CD4-positive, alpha-beta T cell treated with Interleukin-15 for 4 hours (primary cell): ENCODE measurements at regions not wholly inside any gene's neighbourhood (a gene's known extent, or its start where the extent isn't known, plus 50 kb on each side); places are given as distances from the start of the nearest gene placed in this dataset.
"Not testable (repeated sequence)": the region's sequence is repeated elsewhere in the genome, so short reads cannot be mapped to it uniquely, and the experiment has no call there.

ENCODE experiments used
- DNase-seq: peaks from one replicate; pipeline ENCODE4 v3.0.0-alpha.2; 2020; ENCODE audit warnings: low spot score

DNA sequence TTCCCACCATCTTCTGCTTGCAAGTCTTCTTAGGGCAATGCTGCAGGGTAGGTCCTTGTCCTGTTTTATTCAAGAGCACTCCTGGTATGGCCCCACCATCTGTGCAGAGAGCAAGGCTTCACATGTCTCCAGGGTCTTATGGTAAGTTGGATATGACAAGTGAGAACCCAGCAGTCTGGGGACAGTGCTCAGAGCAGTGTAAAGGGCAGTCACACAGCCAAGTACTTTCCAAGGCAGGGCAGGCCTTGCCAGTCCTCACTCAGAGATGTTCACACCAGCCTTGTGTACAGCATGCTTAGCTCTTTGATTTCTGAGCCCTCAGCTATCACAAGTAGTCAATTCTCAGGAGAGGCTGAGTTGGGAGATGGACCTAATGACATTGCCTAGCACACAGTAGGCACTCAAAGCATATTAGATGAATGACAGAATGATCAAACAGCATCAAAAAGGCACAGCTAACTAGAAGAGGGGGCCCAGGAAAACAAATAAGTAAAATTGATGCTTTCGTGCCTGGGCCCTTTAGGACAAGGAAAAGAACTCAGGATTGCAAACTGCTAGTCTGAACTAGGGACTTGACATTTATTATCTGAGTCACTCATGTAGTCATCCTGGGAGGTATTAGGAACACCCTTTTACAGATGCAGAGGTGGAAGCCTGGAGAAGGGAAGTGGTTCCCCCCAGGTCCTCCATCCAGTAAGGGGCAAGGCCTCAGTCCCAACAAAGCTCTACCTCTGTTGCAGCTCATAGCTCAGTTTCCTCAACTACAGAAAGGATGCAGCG lies 86.7 kb upstream of the CTAGE1 start:
- no peak for DNase-seq

DNA sequence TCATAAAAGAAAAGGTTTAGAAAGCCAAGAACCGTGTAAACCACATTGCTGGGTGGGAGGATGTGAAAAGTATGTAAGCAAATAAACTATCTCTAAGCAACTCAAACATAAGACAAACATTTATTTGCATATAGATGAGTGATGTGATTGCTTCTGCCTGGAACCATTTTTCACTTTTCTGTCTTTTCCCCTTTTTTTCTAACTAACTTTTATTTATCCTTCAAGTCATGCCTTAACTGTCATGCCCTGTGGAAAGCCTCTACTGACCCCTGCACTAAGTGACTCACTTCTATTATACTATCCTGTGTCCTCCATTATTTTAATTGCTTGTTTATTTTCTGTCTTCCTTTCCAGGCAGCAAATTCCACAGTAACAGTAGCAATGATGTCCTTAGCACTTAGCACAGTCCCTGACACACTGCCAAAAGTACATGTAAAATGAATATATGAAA lies 87.5 kb upstream of the CTAGE1 start:
- DNase-seq: no peak

DNA sequence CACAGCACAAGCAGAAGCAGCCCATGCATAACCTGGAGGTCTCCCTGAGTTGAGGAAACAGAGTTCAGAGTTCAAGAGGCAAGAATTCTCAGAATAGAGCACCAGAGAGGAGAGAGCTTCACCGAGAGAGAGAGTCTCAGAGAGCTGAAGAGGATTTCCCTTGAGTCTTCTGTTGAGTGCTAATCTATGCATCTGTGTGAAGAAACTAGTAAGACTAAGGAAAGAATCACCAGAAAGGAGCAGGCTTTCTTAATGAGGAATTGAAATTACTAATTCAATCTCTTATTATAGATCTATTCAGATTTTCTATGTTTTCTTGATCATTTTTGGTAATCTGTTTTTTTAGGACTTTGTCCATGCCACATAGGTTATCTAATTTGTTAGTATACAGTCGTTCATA lies 89.3 kb upstream of the CTAGE1 start:
- no peak for DNase-seq

DNA sequence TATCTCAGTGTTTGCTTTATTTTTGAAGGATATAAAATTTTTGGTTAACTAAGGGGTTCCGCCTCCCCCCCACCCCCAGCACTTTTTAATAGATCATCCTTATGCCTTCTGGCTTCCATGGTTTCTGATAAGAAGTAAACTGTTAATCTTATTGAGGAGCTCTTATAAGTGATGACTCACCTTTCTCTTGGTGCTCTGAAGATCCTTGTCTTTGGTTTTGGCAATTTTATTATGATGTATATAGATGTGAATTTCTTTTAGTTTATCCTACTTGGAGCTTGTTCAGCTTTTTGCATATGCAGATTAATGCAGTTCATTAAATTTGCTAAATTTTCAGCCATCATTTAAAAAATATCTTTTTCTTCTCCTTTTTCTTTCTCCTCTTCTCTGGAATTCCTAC lies 91.7 kb upstream of the CTAGE1 start:
- DNase-seq: no peak

DNA sequence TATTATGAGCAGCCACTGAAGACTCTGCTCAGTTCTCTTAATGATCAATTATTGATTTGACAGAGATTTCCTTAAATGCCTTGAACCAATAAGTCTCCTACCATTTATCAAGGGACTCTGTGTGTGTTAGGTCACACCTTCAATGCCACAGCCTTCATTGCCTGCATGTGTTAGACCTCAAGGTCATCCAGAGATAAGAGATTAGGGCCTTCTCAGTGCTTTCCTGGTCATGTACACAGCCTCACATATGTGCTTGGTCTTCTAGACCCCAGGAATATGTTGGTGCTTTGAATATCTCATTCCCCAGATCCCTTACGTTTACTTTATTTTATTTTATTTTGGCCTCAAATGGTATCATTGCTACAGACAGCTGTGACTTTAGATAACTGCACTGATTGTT lies 93.0 kb upstream of the CTAGE1 start:
- no peak for DNase-seq

DNA sequence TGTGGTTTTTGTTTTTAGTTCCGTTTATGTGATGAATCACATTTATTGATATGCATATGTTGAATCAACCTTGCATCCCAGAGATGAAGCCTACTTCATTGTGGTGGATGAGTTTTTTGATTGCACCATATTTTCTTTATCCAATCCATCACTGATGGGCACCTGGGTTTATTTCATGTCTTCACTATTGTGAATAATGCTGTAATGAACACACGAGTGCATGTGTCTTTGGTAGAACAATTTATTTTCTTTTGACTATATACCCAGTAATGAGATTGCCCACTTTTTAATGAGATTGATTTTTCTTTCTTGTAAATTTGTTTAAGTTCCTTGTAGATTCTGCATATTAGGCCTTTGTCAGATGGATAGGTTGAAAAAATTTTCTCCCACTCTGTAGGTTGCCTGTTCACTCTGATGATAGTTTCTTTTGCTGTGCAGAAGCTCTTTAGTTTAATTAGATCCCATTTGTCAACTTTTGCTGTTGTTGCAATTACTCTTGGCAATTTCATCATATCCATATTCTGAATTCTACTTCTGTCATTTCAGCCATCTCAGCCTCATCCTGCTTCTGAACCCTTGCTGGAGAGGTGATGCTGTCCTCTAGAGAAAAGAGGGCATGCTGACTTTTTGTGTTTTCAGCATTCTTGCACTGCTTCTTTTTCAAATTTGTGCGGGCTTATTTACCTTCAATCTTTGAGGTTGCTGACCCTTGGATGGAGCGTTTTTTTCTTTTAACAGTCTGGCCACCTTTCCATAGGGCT lies 96.2 kb upstream of the CTAGE1 start:
- no peak for DNase-seq

DNA sequence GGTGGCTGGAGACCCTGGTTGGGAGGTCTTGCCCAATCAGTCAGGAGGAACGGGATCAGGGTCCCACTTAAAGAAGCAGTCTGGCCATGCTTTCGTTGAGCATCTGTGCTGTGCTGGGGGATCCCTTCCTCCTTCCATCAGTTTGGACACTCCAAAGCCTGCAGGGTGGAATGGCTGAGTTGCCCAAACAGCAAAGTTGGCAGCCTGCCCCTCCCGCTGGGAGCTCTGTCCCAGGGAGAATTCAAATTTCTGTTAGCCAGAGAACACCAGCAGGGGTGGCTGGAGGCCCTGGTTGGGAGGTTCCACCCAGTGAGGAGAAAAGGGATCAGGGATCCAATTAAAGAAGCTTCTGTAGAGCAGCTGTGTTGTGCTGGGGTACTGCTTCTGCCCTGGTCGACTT lies 96.9 kb upstream of the CTAGE1 start:
- no peak for DNase-seq

DNA sequence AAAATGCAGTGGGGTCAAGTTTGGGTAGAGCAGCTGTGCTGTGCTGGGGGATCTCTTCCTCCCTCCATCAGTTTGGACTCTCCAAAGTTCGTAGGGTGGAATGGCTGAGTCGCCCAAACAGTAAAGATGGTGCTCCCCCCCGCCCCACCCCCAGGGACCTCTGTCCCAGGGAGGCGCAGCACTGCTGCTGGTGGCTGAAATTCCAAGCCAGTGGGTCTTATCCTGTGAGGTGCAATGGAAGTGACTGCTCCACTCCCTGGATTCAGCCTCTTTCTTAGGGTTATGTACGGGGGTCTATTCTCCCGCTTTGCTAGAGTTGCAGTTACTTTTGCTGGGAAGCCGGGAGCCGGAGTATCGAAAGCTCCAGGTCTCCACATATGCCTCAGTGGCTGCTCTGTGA lies 97.5 kb upstream of the CTAGE1 start:
- no peak for DNase-seq

DNA sequence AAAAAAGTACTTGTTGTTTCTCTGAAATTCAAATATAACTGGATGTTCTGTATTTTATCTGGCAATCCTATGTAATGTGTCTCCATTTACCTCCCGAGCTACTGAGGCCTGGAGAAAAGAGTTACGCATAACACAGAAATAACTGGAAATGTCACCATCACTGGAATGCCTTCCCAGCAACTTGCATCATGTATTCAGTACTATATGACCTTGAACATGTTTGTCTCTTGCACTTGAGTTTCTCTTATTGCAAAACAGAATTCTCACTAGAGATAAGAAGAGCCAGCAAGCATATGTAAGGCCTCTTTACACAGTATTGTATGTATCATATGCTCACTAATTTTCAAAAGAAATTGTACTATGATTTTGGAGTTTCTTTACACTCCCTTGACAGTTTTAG lies 99.6 kb upstream of the CTAGE1 start:
- no peak for DNase-seq

DNA sequence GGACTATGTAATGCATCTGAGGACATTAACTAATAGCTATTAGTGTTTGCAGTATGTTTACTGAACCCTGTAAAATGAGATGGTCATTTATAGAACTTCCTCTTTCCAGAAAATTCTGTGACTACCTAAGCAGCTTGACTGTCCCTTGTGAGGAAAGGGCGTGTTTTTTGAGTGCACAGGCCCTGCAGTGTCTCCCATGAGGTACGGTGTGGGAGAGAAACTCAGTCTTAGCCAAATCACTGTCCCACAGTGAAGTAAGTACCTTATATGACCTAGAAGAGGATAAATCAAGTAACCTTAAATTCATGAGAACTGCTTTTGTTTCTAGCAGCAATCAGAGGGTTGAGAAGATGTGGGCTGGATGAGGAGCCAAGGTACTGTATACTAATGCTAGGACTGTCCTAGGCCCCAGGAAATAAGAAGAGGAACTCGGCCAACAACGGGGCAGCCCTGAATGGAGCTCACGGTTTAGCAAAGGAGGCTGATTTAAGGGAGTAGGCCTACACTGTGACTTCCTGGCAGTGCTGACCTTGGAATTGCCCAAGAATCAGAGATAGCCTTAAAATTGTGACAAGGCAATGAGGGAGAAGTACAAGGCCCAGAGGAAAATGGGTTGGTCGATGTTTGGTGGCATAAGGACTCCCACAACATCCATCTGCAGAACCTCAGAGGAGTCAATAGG lies 103.5 kb upstream of the CTAGE1 start:
- no peak for DNase-seq

DNA sequence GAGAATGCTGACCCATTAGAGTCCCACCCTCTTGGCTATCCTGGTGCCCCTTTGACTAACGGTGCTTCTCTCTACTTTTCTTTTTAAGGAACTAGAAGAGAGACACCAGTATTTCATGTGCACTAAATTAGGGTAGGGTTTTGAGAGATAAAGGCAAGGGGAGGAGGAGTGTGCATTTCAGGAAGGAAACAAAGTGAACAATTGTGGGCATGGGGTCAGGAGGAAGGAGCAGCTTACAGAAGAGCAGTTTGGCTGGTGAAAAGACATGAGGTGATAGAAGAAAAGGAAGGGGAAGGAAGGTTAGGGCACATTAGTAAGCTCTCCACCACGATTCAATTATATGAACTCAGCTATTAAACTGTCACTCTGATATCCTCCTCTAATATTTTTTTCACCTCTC lies 105.8 kb upstream of the CTAGE1 start:
- DNase-seq: no peak

DNA sequence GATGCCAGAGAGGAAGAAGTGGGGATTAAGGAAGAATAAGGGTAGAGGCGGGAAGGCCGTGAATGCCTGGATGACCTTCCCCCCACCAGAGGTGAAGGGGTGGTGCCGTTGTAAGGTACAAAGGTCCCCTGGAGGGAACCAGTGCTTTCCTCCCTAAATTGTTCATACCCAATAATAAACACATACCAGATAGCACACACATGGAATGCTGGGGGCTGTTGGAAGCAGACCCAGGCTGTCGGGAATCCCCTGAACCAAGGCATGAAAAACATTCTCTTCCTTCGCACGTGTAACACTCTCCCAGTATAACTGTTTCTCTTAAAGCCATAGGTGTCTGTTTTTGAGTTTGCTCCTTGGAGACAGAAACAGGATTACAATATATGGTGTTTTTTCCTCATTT lies 107.1 kb upstream of the CTAGE1 start:
- no peak for DNase-seq

DNA sequence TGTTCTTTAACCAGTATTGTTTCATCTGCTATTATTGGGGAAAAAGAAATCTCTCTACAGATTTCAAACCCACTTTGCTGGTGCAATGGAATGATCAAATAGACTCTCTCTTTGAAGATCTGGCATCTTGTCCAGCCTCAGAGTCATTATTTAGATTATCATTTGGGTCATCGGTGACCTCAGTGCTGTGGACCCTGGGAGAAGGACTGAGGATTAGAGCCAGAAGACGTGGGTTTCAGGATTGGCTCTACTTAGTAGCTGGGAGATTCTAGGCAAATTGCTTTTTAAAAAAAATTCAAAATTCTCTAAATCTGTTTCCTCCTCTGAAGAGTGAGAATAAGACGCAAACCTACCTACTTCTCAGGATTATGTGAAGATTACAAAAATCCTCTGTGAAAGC lies 107.6 kb upstream of the CTAGE1 start:
- no peak for DNase-seq

DNA sequence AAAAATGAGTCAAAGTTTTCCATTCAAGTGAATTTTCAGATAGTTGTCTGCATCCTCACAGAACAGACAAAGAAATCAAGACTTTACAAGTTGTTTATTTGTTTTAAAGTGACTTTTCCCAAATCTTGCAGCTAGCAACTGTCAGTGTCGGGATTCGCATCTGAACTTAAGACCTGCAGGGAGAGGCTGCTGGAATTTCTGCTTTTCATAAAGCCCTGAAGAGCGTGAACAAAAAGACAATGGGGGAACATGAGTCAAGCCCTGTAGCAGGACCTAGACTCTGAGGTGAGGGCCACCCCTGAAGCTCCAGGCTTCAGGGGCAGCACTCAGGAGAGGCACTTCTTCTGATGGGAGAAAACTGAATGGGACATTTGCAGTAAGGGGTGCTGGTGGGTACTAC lies 108.2 kb upstream of the CTAGE1 start:
- no peak for DNase-seq

DNA sequence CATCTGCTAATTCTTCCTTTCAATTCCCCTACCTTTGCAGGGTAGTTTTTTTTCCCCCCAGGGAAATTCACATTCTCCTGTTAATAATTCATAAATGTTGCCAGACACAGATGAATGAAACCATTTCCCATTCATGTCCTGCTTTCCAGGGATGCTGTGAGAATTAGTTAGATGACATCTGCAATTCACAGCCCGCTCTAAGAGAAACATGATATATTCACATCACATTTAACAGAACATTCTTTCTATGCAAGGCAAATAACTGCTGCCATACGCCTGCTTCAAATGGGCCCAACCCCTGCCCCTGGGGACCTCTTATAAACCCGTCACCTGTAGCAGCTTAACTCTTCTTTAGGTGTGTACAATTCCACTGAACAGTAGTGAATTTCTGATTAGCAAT lies 110.6 kb upstream of the CTAGE1 start:
- DNase-seq: no peak

DNA sequence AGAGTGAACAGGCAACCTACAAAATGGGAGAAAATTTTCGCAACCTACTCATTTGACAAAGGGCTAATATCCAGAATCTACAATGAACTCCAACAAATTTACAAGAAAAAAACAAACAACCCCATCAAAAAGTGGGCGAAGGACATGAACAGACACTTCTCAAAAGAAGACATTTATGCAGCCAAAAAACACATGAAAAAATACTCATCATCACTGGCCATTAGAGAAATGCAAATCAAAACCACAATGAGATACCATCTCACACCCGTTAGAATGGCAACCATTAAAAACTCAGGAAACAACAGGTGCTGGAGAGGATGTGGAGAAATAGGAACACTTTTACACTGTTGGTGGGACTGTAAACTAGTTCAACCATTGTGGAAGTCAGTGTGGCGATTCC lies 117.0 kb upstream of the CTAGE1 start:
- not testable (repeated sequence) for DNase-seq

DNA sequence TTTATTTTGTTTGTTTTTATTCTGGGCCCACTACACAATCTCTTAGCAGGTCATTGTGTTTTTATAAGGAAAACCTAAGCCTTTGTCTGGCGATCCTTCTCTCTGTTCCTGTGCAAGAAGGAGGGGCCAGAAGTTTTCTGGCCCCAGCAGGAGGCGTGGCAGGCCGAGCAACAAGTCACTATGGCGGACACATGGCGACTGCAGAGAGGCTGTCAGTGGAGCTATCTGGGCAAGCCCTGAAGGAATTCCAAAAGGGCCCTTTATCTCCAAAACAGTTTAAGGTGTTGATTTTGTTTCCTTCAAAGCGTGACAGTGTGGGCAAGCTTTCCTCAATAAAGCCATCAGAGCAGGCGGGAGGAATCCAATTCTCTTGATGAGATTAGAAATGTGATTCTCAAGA lies 118.8 kb upstream of the CTAGE1 start:
- no peak for DNase-seq

DNA sequence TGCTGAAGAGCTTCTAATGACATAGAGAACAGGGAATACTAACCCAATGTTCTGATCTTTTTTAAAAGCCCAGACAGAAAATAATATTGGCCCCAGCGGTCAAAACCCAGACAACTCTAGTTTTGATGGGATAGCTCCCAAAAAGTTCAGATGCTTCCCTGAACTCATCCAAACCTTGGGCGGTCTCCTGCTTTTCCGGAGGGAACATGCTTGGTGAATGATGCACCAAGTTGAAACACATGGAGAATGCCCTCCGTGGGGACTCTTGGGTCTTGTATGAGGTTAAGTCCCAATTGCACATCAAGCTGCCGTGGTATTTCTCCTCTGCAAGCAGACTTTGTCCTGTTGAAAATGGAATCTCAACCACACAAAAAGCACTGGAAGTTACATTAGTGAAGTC lies 120.7 kb upstream of the CTAGE1 start:
- DNase-seq: no peak

DNA sequence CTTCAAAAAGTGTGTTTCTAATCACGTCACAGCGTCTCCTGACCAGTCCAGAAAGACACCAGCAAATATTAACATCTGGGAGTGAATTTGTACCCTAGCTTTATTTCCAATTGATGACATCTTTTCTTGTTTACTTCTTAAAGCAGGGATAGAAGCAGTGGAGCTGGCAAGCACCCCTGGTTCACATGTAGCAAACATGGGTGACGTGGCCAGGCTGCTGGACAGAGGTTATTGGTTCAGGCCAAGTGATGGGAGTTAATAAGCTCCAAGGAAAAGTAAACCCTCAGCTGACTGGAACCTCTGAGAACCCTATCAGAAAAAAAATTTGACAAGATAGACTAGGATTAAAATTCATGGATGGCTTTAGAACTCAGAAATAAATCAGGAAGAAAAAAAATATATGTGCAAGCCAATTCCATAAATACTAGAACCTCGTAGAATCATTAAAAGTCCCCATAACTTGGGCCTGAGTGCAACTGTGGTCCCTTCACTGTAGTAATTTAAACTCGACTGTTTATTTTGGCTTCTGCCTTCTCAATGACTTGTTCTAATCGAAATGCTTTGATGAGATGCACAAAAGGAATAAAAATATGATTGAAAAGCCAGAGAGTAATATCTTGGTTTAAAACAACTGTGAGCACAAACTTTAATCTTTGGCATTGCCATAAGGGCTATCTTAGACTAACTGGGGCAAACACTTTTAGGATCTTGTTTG lies 121.5 kb upstream of the CTAGE1 start:
- no peak for DNase-seq

DNA sequence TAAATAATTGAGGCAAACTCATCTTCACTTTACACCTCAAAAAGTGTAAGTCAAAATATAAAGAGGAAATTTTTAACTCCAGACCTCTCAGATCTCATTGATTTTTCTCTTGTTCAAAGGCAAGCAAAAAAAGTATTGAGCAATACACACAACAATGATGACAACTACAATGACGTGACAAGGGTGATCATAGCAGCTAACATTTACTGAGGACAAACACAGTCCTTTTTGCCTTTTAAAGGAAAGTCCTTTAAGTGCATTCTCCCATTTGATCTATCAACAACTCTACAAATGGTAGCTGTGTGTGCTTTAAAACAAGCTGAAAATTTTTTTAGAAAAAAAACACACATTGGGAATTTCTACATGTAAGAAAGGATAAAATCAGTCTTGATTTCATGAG lies 123.5 kb upstream of the CTAGE1 start:
- no peak for DNase-seq

DNA sequence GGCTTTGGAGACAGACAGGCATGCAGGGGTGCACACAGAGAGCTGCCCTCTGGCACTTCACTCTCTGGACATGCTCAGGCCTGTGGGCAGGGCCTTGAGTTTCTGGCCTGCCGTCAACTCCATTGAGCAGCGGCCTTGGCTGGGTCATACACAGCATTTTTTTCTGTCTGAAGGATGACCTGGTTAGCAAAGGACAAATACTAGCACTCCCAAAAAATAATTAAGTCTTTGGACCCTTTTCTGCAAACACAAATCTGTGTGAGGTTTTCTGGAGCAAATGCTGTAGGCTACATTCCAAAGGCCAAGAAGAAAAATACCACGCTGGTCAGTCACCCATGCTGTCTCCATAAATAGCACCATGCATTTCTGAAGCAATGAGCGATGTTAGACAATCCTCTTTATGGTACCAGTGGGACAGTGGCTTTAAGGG lies 124.7 kb upstream of the CTAGE1 start:
- DNase-seq: no peak

DNA sequence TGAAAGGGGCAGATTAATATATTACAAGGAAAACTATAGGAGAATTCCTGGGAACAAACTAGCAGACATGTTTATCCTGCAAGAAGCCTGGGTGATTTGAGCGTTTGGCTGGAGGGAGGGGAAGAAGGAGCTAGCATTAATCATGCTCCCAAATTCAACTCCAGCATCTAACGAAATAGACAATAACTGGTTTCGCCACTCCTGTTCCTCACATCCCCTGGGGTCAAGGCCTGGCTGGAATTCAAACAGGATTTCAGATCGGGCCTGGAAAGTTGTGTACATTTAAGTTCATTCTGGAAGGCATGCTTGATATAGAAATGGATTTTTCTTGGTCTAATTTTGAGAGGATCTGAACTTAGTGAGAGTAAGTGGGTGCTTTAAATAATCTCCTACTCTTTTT lies 126.1 kb upstream of the CTAGE1 start:
- no peak for DNase-seq
